ENCODE measurements at regions not wholly inside any gene's neighbourhood (a gene's known extent, or its start where the extent isn't known, plus 50 kb on each side); places are given as distances from the start of the nearest gene placed in this dataset.

GRCh38 chr2:14737201-14737600, 104.7 kb downstream of the LRATD1 start:
- Histone ChIP-seq H3K9me3 (ENCODE audit: control insufficient read depth, insufficient read depth, low read depth, low read length) (no peaks in the 10 kb centered on the region), H3K27ac (ENCODE audit: extremely low read depth, low read depth, low read length) (no peak overlapping the region), H3K36me3 (ENCODE audit: control insufficient read depth in 2 of 2, insufficient read depth in 1 of 2, low read length in 2 of 2) (no peaks in the 10 kb centered on the region), H3K4me1 (ENCODE audit: control insufficient read depth, insufficient read depth, low read length) (no peaks in the 10 kb centered on the region), H3K4me3 (ENCODE audit: low read depth, low read length) (no peak overlapping the region)
- POLR2A ChIA-PET = no interaction called here
- TF ChIP-seq ZBTB48 (tag by site-specific recombination; IDR thresholded peaks at IDR 0.05) (no peak), ZNF362 (tag by site-specific recombination; IDR thresholded peaks at IDR 0.05) (no peak), ZNF175 (tag by site-specific recombination; IDR thresholded peaks at IDR 0.05) (no peak), ZNF488 (tag by site-specific recombination; IDR thresholded peaks at IDR 0.05) (no peak), ZNF48 (tag by site-specific recombination; IDR thresholded peaks at IDR 0.05) (no peak), GLIS1 (tag by site-specific recombination; IDR thresholded peaks at IDR 0.05) (no peak), ZNF10 (tag by site-specific recombination; IDR thresholded peaks at IDR 0.05) (no peak), WT1 (tag by site-specific recombination; IDR thresholded peaks at IDR 0.05) (no peak), PRDM6 (tag by site-specific recombination; IDR thresholded peaks at IDR 0.05) (no peak), ZNF530 (tag by site-specific recombination; IDR thresholded peaks at IDR 0.05; ENCODE audit: low read depth) (no peak), ZNF416 (tag by site-specific recombination; IDR thresholded peaks at IDR 0.05) (no peak)
- CTCF ChIA-PET = no interaction called here

- TF ChIP-seq ZNF239 (tag by site-specific recombination; IDR thresholded peaks at IDR 0.05) (no peak), TSHZ1 (tag by site-specific recombination; IDR thresholded peaks at IDR 0.05; ENCODE audit: borderline replicate concordance) (no peak)
- TF ChIP-seq, protein P1, sequence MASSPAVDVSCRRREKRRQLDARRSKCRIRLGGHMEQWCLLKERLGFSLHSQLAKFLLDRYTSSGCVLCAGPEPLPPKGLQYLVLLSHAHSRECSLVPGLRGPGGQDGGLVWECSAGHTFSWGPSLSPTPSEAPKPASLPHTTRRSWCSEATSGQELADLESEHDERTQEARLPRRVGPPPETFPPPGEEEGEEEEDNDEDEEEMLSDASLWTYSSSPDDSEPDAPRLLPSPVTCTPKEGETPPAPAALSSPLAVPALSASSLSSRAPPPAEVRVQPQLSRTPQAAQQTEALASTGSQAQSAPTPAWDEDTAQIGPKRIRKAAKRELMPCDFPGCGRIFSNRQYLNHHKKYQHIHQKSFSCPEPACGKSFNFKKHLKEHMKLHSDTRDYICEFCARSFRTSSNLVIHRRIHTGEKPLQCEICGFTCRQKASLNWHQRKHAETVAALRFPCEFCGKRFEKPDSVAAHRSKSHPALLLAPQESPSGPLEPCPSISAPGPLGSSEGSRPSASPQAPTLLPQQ (tag by site-specific recombination; IDR thresholded peaks at IDR 0.05) = no peak
- no peaks in the 10 kb centered on the region for H3K4me1 ChIP-seq (ENCODE audit: control insufficient read depth, insufficient read depth, low read length)
- no peaks in the 10 kb centered on the region for H3K36me3 ChIP-seq (ENCODE audit: control insufficient read depth in 2 of 2, insufficient read depth in 1 of 2, low read length in 2 of 2)
- POLR2A ChIA-PET = no interaction called here
- H3K9me3 ChIP-seq (ENCODE audit: control insufficient read depth, insufficient read depth, low read depth, low read length) = no peaks in the 10 kb centered on the region
- no peak overlapping the region for H3K4me3 ChIP-seq (ENCODE audit: low read depth, low read length)
- CTCF ChIA-PET = no interaction called here
- H3K27ac ChIP-seq (ENCODE audit: extremely low read depth, low read depth, low read length) = no peak overlapping the region
Observed at GRCh38 chr2:14743861-14744260, 111.3 kb downstream of the LRATD1 start.

Data from HEK293 (cell line).